ENCODE measurements at regions not wholly inside any gene's neighbourhood (a gene's known extent, or its start where the extent isn't known, plus 50 kb on each side); places are given as distances from the start of the nearest gene placed in this dataset.

DNA sequence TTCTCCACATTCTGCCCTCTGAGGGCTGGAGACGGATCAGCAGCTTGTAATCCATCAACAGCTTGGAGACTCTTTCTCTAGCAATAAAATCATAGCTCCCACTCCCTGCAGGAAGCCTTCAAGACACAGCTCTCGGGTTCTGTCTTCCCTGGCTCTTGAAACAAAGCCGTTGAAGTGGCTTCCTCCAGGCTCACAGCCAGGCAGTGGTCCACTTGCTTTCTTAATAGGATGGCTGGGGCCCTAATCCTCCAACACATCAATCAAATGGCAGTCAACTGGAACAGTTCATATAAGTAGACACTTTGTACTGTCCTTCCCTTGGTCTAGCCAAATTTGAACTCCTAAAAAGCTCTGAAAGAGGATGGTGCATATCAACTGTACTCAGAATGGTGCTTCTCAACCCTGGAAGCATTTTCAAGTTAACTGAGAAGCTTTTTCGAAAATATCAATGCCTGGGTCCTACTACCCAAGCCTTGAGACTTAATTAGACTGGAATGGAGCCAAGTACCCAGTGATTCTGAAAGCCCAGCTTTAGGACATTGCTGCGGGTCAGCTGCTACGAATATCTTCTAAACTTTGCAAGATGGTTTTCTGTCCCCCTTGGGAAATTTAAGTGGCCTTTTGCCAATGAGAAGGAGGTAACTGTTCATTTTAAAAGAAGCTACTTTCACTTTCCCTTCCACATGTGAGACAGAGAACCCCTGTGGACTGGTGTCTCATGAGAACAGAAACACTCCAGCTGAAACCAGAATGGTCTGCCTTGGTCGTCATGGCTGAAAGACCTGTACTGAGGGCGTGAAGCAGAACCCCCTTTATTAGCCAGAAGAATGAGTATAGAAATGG lies 74.7 kb downstream of the SC5D start:
- no peak overlapping the region for H3K4me3 ChIP-seq (ENCODE audit: low read depth, low read length)
- H3K9me3 ChIP-seq (ENCODE audit: control insufficient read depth, insufficient read depth, low read depth, low read length) = no peaks in the 10 kb centered on the region
- ChIA-PET CTCF (interaction anchor here (1.1 kb wide), 1 partner anchor 173 kb away, joined by 3 read pairs; no protein-coding TSS in a partner anchor), POLR2A (no interaction called here)
- no peaks in the 10 kb centered on the region for H3K36me3 ChIP-seq (ENCODE audit: control insufficient read depth in 2 of 2, insufficient read depth in 1 of 2, low read length in 2 of 2)
- H3K27ac ChIP-seq (ENCODE audit: extremely low read depth, low read depth, low read length) = no peak overlapping the region
- no peak for TF ChIP-seq ZNF521 (tag by site-specific recombination; IDR thresholded peaks at IDR 0.05)
- TF ChIP-seq EGR2 (tag by site-specific recombination; IDR thresholded peaks at IDR 0.05; ENCODE audit: low read depth) = no peak
- no peak for TF ChIP-seq KLF8 (tag by site-specific recombination; IDR thresholded peaks at IDR 0.05)
- TF ChIP-seq, protein P1, sequence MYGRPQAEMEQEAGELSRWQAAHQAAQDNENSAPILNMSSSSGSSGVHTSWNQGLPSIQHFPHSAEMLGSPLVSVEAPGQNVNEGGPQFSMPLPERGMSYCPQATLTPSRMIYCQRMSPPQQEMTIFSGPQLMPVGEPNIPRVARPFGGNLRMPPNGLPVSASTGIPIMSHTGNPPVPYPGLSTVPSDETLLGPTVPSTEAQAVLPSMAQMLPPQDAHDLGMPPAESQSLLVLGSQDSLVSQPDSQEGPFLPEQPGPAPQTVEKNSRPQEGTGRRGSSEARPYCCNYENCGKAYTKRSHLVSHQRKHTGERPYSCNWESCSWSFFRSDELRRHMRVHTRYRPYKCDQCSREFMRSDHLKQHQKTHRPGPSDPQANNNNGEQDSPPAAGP (tag by site-specific recombination; IDR thresholded peaks at IDR 0.05) = no peak
- no peak for TF ChIP-seq MZF1 (tag by site-specific recombination; IDR thresholded peaks at IDR 0.05; ENCODE audit: borderline replicate concordance)
- TF ChIP-seq ZNF585B (tag by site-specific recombination; IDR thresholded peaks at IDR 0.05) = no peak
- no peak for TF ChIP-seq ZNF221 (tag by site-specific recombination; IDR thresholded peaks at IDR 0.05; ENCODE audit: borderline replicate concordance)
- TF ChIP-seq ZNF747 (tag by site-specific recombination; IDR thresholded peaks at IDR 0.05) = no peak
- TF ChIP-seq ZNF239 (tag by site-specific recombination; IDR thresholded peaks at IDR 0.05) = no peak
- no peak for TF ChIP-seq ZNF670 (tag by site-specific recombination; IDR thresholded peaks at IDR 0.05; ENCODE audit: low read depth)
- no peak for TF ChIP-seq GLIS2 (tag by site-specific recombination; IDR thresholded peaks at IDR 0.05)
- no peaks in the 10 kb centered on the region for H3K4me1 ChIP-seq (ENCODE audit: control insufficient read depth, insufficient read depth, low read length)

DNA sequence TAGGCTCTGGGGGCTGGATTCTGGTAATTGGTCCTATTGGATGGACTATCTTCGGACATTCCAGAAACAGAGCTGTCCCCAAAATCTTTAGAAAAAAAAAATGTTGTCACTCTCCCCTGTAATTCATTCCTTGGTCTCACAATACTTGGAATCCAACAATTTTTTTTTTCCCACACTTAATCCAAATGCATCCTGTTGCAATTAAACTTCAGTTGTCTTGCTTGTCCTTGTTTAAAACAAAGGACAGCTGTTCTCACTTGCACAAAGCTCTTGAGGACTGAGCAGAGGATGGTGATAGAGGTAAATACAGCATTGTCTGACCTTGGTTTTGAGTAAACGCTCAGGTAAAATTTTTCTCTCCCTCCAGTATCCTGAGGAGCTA lies 75.3 kb downstream of the SC5D start:
- Histone ChIP-seq H3K9me3 (ENCODE audit: control insufficient read depth, insufficient read depth, low read depth, low read length) (no peaks in the 10 kb centered on the region), H3K36me3 (ENCODE audit: control insufficient read depth in 2 of 2, insufficient read depth in 1 of 2, low read length in 2 of 2) (no peaks in the 10 kb centered on the region), H3K27ac (ENCODE audit: extremely low read depth, low read depth, low read length) (no peak overlapping the region), H3K4me3 (ENCODE audit: low read depth, low read length) (no peak overlapping the region), H3K4me1 (ENCODE audit: control insufficient read depth, insufficient read depth, low read length) (no peaks in the 10 kb centered on the region)
- TF ChIP-seq ZNF2 (tag by site-specific recombination; IDR thresholded peaks at IDR 0.05) (no peak), ZNF600 (tag by site-specific recombination; IDR thresholded peaks at IDR 0.05) (no peak), ZNF747 (tag by site-specific recombination; IDR thresholded peaks at IDR 0.05) (no peak)
- ChIA-PET POLR2A (no interaction called here), CTCF (interaction anchor here (0.7 to 1.1 kb wide), 2 partner anchors 29 to 173 kb away, joined by 3 read pairs; no protein-coding TSS in a partner anchor)

DNA sequence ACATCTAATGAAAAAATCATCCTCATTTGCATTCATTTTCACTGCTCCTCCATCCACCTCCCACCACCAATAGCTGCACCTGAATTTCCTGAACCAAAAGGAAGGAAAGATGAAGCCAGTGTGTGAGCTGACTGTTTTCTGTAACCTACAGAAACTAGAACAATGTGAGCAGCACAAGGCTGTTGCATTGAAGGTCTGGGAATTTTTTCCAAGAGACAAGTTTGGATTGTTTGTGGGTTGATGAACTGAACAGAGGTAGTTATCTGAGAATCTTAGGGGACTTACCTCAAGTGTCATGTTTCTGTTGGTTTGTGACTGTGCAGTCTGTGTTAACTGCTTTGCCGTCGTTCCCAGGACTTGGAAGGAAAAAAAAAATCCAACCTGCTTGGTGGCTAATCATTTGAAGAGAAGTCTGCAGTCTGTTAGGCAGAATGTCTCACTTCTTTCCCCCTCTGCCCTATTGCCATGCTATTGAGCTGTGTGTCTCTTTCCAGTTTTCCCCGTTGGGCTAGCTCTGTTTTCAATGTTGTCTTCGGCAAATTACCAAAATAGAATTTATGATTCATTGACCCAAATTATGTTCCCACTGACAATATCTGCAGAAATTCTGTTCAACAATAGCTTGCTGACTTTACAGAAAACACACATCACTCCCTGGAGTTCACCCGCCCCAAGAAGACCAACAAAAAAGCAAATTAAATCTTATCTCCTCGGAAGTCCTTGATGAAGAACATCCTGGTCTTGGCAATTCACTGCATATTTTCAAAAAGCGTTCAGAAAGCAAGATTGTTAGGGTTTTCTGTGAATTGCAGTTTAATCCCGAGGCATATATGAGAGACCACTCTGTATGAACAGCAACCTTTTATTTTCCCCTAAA lies 76.0 kb downstream of the SC5D start:
- TF ChIP-seq TRIM28 (IDR thresholded peaks at IDR 0.05; ENCODE audit: borderline replicate concordance, low read length) (peak; percentile 70; the same call in 1 of the 2 replicates), ZNF214 (tag by site-specific recombination; IDR thresholded peaks at IDR 0.05; ENCODE audit: borderline replicate concordance) (no peak)
- no peaks in the 10 kb centered on the region for H3K4me1 ChIP-seq (ENCODE audit: control insufficient read depth, insufficient read depth, low read length)
- H3K27ac ChIP-seq (ENCODE audit: extremely low read depth, low read depth, low read length) = no peak overlapping the region
- POLR2A ChIA-PET = no interaction called here
- H3K4me3 ChIP-seq (ENCODE audit: low read depth, low read length) = no peak overlapping the region
- no peaks in the 10 kb centered on the region for H3K36me3 ChIP-seq (ENCODE audit: control insufficient read depth in 2 of 2, insufficient read depth in 1 of 2, low read length in 2 of 2)
- H3K9me3 ChIP-seq (ENCODE audit: control insufficient read depth, insufficient read depth, low read depth, low read length) = no peaks in the 10 kb centered on the region
- CTCF ChIA-PET = interaction anchor here (0.6 to 1.1 kb wide), 3 partner anchors 28 to 1017 kb away, joined by 3 read pairs; no protein-coding TSS in a partner anchor

DNA sequence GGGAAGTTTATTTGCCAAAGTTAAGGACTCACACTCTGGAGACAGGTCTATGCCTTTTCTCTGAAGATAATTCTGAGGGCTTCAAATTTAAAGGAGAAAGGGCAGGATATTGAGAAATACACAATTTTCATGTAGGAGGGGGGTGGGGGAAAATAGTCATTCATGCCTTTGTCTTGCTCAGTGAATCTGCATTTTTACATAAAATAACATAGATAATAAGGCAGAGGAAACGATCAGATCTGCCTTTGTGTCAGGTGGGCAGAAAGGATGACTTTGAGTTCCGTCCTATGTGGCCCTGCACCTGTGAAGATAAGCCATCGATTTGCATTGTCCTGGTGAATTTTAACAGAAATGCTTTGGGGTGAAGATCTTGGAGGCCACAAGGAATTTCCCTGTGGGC lies 76.8 kb downstream of the SC5D start:
- CTCF ChIA-PET = no interaction called here
- Histone ChIP-seq H3K9me3 (ENCODE audit: control insufficient read depth, insufficient read depth, low read depth, low read length) (no peaks in the 10 kb centered on the region), H3K4me1 (ENCODE audit: control insufficient read depth, insufficient read depth, low read length) (no peaks in the 10 kb centered on the region), H3K36me3 (ENCODE audit: control insufficient read depth in 2 of 2, insufficient read depth in 1 of 2, low read length in 2 of 2) (no peaks in the 10 kb centered on the region), H3K4me3 (ENCODE audit: low read depth, low read length) (no peak overlapping the region), H3K27ac (ENCODE audit: extremely low read depth, low read depth, low read length) (no peak overlapping the region)
- POLR2A ChIA-PET = no interaction called here
- TF ChIP-seq ZIC2 (tag by site-specific recombination; IDR thresholded peaks at IDR 0.05) = no peak
- no peak for TF ChIP-seq ZNF561 (tag by site-specific recombination; IDR thresholded peaks at IDR 0.05; ENCODE audit: borderline replicate concordance)
- TF ChIP-seq, protein P2, sequence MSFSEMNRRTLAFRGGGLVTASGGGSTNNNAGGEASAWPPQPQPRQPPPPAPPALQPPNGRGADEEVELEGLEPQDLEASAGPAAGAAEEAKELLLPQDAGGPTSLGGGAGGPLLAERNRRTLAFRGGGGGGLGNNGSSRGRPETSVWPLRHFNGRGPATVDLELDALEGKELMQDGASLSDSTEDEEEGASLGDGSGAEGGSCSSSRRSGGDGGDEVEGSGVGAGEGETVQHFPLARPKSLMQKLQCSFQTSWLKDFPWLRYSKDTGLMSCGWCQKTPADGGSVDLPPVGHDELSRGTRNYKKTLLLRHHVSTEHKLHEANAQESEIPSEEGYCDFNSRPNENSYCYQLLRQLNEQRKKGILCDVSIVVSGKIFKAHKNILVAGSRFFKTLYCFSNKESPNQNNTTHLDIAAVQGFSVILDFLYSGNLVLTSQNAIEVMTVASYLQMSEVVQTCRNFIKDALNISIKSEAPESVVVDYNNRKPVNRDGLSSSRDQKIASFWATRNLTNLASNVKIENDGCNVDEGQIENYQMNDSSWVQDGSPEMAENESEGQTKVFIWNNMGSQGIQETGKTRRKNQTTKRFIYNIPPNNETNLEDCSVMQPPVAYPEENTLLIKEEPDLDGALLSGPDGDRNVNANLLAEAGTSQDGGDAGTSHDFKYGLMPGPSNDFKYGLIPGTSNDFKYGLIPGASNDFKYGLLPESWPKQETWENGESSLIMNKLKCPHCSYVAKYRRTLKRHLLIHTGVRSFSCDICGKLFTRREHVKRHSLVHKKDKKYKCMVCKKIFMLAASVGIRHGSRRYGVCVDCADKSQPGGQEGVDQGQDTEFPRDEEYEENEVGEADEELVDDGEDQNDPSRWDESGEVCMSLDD (tag by site-specific recombination; IDR thresholded peaks at IDR 0.05) = no peak
- no peak for TF ChIP-seq EGR2 (tag by site-specific recombination; IDR thresholded peaks at IDR 0.05; ENCODE audit: low read depth)
- no peak for TF ChIP-seq ZNF514 (tag by site-specific recombination; IDR thresholded peaks at IDR 0.05)
- no peak for TF ChIP-seq ZNF302 (tag by site-specific recombination; IDR thresholded peaks at IDR 0.05; ENCODE audit: low read depth)

Measured in HEK293 (cell line).